Panc1 (cell line): ENCODE measurements at regions not wholly inside any gene's neighbourhood (a gene's known extent, or its start where the extent isn't known, plus 50 kb on each side); places are given as distances from the start of the nearest gene placed in this dataset.

Experiments used
- ATAC-seq: fragments of 200-7000 bp; cut with Tn5 transposase; 2 replicates; pipeline ENCODE4 v1.9.1; 2020; ENCODE audit warnings: mild to moderate bottlenecking, moderate library complexity
- BruUV-seq: library from RNA; stranded (reverse); fragments of 400-500 nt; replicated peaks from 2 replicates; lab custom pipeline; 2021; lab: Mats Ljungman, UMichigan
- CTCF ChIA-PET: fragments of 300-600 bp; sonication (Branson Sonifier 250); formaldehyde crosslinking; loops from one replicate; lab custom pipeline; 2022; ENCODE audit warnings: antibody characterized with exemption; lab: Charles Lee
- POLR2A ChIA-PET: fragments of 300-600 bp; sonication (Branson Sonifier 250); formaldehyde crosslinking; loops from one replicate; lab custom pipeline; 2022; ENCODE audit warnings: antibody characterized with exemption; lab: Charles Lee
- DNase-seq: peaks from one replicate; pipeline ENCODE4 v3.0.0-alpha.2; 2010; ENCODE audit warnings: low read depth, low spot score
- H3K27ac ChIP-seq: 2 replicates; pipeline ENCODE4 v1.5.1; 2011; ENCODE audit warnings: mild to moderate bottlenecking, low read length, inconsistent platforms
- H3K27me3 ChIP-seq: fragments of 200-500 bp; sonication (Bioruptor generic); 2 replicates; pipeline ENCODE4 v1.6.0; 2014; ENCODE audit warnings: low read length, inconsistent platforms; ENCODE audit not compliant: control insufficient read depth, insufficient read depth
- H3K36me3 ChIP-seq: fragments of 200-500 bp; sonication (Bioruptor generic); 2 replicates; pipeline ENCODE4 v1.5.1; 2014; ENCODE audit warnings: inconsistent platforms, mild to moderate bottlenecking, low read length, moderate library complexity; ENCODE audit not compliant: control insufficient read depth, insufficient read depth
- H3K4me1 ChIP-seq: 2 replicates; pipeline ENCODE4 v1.5.1; 2011; ENCODE audit warnings: inconsistent platforms, mild to moderate bottlenecking, low read length, moderate library complexity; ENCODE audit not compliant: control insufficient read depth, insufficient read depth
- H3K4me3 ChIP-seq, 2 experiments: 2 replicates each; pipeline ENCODE4 v1.5.1; 2011 to 2012; ENCODE audit warnings: low read depth in 2 of 2, low read length in 2 of 2, mild to moderate bottlenecking in 2 of 2, inconsistent platforms in 1 of 2, moderate library complexity in 1 of 2
- H3K9me3 ChIP-seq: fragments of 200-500 bp; sonication (Bioruptor generic); 2 replicates; pipeline ENCODE4 v1.5.1; 2014; ENCODE audit warnings: low read depth, mild to moderate bottlenecking, inconsistent platforms, low read length, moderate library complexity; ENCODE audit not compliant: control insufficient read depth, insufficient read depth
- POLR2AphosphoS5 ChIP-seq: IDR thresholded peaks from 2 replicates; pipeline ENCODE4 v1.6.1; 2012; ENCODE audit warnings: mild to moderate bottlenecking, low read depth, low read length, moderate library complexity
- REST ChIP-seq, 2 experiments: IDR thresholded peaks; 2 replicates each; pipeline ENCODE4 v1.6.1; 2011 to 2012; ENCODE audit warnings: low read depth in 2 of 2, control low read depth in 1 of 2, low read length in 1 of 2, mild to moderate bottlenecking in 1 of 2, moderate library complexity in 1 of 2; ENCODE audit not compliant: insufficient read depth in 1 of 2
- SIN3A ChIP-seq: IDR thresholded peaks from 2 replicates; pipeline ENCODE4 v1.6.1; 2012; ENCODE audit warnings: low read depth, mild to moderate bottlenecking, low read length, moderate library complexity, borderline replicate concordance; ENCODE audit not compliant: insufficient read depth
- TCF7L2 ChIP-seq: IDR thresholded peaks from 2 replicates; pipeline ENCODE4 v1.6.1; 2011; ENCODE audit warnings: mild to moderate bottlenecking, low read depth, low read length, inconsistent platforms
- in situ Hi-C: cut with HindIII; loops from 2 replicates; pipeline ENCODE4 v1.10.0; 2016; ENCODE audit warnings: low sequenced_read_pairs, low pct_unique_long_range_greater_than_20kb
- intact Hi-C: fragments of 100-400 bp; cut with micrococcal nuclease; formaldehyde crosslinking; loops from one replicate; pipeline ENCODE4 v1.10.0; 2022; ENCODE audit not compliant: unreplicated experiment
- TF ChIP-seq, protein P1 (sequence below): fragments of 450-650 bp; IDR thresholded peaks from 2 replicates; pipeline ENCODE4 v1.5.1; 2017; ENCODE audit warnings: mild to moderate bottlenecking

- BruUV-seq, result no TSS peak
- no peaks in the 10 kb centered on the region for H3K36me3 ChIP-seq
- ChIA-PET CTCF (no interaction called here), POLR2A (no interaction called here)
- no peaks in the 10 kb centered on the region for H3K9me3 ChIP-seq
- no peaks in the 10 kb centered on the region for H3K4me1 ChIP-seq
- ATAC-seq (no peak), DNase-seq (no peak)
- no peak overlapping the region for H3K4me3 ChIP-seq
- TF ChIP-seq POLR2AphosphoS5 (no peak), TCF7L2 (no peak), SIN3A (no peak), REST (IDR thresholded peaks at IDR 0.05; ENCODE audit: insufficient read depth in 1 of 2, low read depth in 2 of 2, low read length in 1 of 2) (no peak)
- TF ChIP-seq, protein P1, sequence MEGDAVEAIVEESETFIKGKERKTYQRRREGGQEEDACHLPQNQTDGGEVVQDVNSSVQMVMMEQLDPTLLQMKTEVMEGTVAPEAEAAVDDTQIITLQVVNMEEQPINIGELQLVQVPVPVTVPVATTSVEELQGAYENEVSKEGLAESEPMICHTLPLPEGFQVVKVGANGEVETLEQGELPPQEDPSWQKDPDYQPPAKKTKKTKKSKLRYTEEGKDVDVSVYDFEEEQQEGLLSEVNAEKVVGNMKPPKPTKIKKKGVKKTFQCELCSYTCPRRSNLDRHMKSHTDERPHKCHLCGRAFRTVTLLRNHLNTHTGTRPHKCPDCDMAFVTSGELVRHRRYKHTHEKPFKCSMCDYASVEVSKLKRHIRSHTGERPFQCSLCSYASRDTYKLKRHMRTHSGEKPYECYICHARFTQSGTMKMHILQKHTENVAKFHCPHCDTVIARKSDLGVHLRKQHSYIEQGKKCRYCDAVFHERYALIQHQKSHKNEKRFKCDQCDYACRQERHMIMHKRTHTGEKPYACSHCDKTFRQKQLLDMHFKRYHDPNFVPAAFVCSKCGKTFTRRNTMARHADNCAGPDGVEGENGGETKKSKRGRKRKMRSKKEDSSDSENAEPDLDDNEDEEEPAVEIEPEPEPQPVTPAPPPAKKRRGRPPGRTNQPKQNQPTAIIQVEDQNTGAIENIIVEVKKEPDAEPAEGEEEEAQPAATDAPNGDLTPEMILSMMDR, result no peak
- in situ Hi-C loops (no loop called here), intact Hi-C loops (no loop called here)
- H3K27ac ChIP-seq, result no peak overlapping the region
- H3K27me3 ChIP-seq, result no peaks in the 10 kb centered on the region
These were observed 1041.1 kb upstream of the POU3F4 start for GRCh38 chrX:82466994-82467393.
